Gastrocnemius medialis (tissue), 4 donors: ENCODE measurements at regions not wholly inside any gene's neighbourhood (a gene's known extent, or its start where the extent isn't known, plus 50 kb on each side); places are given as distances from the start of the nearest gene placed in this dataset.

ENCODE experiments used
- POLR2A ChIP-seq, 2 donors: fragments of 450-650 bp; IDR thresholded peaks; one replicate each; pipeline ENCODE4 v1.6.1; 2017; ENCODE audit warnings: antibody characterized with exemption in 2 of 2, mild to moderate bottlenecking in 2 of 2, moderate library complexity in 2 of 2
- TF ChIP-seq, protein P1 (sequence below), 5 experiments: fragments of 450-650 bp in 3 of 5; fragments of 200-600 bp in 2 of 5; sonication (generic) in 2 of 5; IDR thresholded peaks in 4 of 5; conservative IDR thresholded peaks in 1 of 5; 1 replicate in 4 of 5; 2 replicates in 1 of 5; pipeline ENCODE4 v1.5.1; 2016 to 2019; ENCODE audit warnings: antibody characterized with exemption in 5 of 5, mild to moderate bottlenecking in 3 of 5, moderate library complexity in 3 of 5

DNA sequence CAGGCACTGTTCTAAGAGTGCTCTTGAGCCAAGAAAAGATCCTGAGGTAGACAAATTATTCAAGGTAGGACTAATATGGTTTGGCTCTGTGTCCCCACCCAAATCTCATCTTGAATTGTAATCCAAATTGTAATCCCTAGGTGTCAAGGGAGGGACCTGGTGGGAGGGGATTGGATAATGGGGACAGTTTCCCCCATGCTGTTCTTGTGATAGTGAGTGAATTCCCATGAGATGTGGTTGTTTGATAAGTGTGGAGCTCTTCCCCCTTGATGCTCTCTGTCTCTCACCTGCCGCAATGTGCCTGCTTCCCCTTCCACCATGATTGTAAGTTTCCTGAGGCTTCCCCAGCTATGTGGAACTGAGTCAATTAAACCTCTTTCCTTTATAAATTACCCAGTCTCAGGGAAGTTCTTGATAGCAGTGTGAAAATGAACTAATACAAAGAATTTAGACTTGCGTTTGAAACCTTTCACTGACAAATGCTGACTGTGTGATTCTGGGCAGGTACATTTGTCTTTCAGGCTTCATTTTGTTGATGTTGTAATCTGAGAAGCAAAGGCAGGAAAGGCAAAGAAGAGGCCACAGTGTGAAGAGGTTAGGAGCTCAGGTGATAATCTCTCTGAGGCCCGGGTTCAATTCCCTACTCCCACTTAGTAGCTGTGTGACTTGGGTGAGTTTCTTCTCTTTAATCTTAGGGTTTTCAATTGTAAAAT, 115.8 kb upstream of the PAX6 start:
- TF ChIP-seq, protein P1, sequence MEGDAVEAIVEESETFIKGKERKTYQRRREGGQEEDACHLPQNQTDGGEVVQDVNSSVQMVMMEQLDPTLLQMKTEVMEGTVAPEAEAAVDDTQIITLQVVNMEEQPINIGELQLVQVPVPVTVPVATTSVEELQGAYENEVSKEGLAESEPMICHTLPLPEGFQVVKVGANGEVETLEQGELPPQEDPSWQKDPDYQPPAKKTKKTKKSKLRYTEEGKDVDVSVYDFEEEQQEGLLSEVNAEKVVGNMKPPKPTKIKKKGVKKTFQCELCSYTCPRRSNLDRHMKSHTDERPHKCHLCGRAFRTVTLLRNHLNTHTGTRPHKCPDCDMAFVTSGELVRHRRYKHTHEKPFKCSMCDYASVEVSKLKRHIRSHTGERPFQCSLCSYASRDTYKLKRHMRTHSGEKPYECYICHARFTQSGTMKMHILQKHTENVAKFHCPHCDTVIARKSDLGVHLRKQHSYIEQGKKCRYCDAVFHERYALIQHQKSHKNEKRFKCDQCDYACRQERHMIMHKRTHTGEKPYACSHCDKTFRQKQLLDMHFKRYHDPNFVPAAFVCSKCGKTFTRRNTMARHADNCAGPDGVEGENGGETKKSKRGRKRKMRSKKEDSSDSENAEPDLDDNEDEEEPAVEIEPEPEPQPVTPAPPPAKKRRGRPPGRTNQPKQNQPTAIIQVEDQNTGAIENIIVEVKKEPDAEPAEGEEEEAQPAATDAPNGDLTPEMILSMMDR (IDR thresholded peaks at IDR 0.05 in 4 of 5, conservative IDR thresholded peaks at IDR 0.05 in 1 of 5), result no peak
- no peak for TF ChIP-seq POLR2A (IDR thresholded peaks at IDR 0.05)
